ENCODE measurements at regions not wholly inside any gene's neighbourhood (a gene's known extent, or its start where the extent isn't known, plus 50 kb on each side); places are given as distances from the start of the nearest gene placed in this dataset.
A peak's percentile ranks its signal among the peaks of the same experiment; 100 is the strongest.

GRCh38 chr2:4020153-4020552, 316.8 kb downstream of the DCDC2C start:
- Histone ChIP-seq H3K4me3 (ENCODE audit: low read depth, low read length) (no peak overlapping the region), H3K4me1 (ENCODE audit: control insufficient read depth, insufficient read depth, low read length, poor library complexity, severe bottlenecking) (no peaks in the 10 kb centered on the region), H3K36me3 (ENCODE audit: control insufficient read depth, insufficient read depth, low read length) (no peaks in the 10 kb centered on the region), H3K27ac (ENCODE audit: insufficient read depth, low read length, poor library complexity, severe bottlenecking) (no peak overlapping the region), H3K9me3 (ENCODE audit: control insufficient read depth in 2 of 2, low read length in 2 of 2) (no peaks in the 10 kb centered on the region), H3K27me3 (ENCODE audit: control insufficient read depth, insufficient read depth, low read length) (no peaks in the 10 kb centered on the region)
- Mint-ChIP-seq H3K9me3 (peaks cover 0 to 14% (median 7%) of the 10 kb centered on the region in 7 donors), H3K27ac (no peak overlapping the region), H3K27me3 (no peaks in the 10 kb centered on the region), H3K4me1 (no peaks in the 10 kb centered on the region), H3K4me3 (no peak overlapping the region), H3K36me3 (no peaks in the 10 kb centered on the region)
- no peak for ATAC-seq (ENCODE audit: low read depth in 2 of 2)
- no peak for DNase-seq

GRCh38 chr2:4020649-4021048, 317.3 kb downstream of the DCDC2C start:
- no peaks in the 10 kb centered on the region for H3K36me3 ChIP-seq (ENCODE audit: control insufficient read depth, insufficient read depth, low read length)
- H3K27me3 ChIP-seq (ENCODE audit: control insufficient read depth, insufficient read depth, low read length), result no peaks in the 10 kb centered on the region
- DNase-seq, result no peak
- H3K9me3 ChIP-seq (ENCODE audit: control insufficient read depth in 2 of 2, low read length in 2 of 2), result no peaks in the 10 kb centered on the region
- Mint-ChIP-seq H3K27ac (no peak overlapping the region), H3K4me1 (no peaks in the 10 kb centered on the region), H3K9me3 (peaks cover 0 to 14% (median 7%) of the 10 kb centered on the region in 7 donors), H3K27me3 (no peaks in the 10 kb centered on the region), H3K36me3 (no peaks in the 10 kb centered on the region), H3K4me3 (no peak overlapping the region)
- no peak for ATAC-seq (ENCODE audit: low read depth in 2 of 2)
- no peak overlapping the region for H3K27ac ChIP-seq (ENCODE audit: insufficient read depth, low read length, poor library complexity, severe bottlenecking)
- no peaks in the 10 kb centered on the region for H3K4me1 ChIP-seq (ENCODE audit: control insufficient read depth, insufficient read depth, low read length, poor library complexity, severe bottlenecking)
- H3K4me3 ChIP-seq (ENCODE audit: low read depth, low read length), result no peak overlapping the region

DNA sequence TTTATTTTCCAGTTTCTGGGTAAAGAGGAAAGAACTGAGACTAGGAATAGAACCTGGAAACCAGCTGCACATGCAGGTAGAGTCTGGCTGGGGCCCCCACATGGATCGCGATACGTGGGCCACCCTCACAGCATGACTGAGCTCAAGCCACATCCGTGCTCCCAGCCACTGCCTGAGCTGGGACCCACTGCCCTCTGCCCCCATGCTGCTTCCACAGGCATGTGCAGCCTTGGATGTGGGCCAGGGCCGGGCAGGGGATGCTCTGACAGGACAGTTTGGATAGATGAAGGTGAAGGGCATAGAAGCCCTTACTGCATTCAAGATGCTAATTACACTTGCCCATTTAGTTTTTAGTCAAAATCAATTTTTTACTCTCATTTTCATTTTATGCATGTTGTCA, 321.2 kb downstream of the DCDC2C start:
- ATAC-seq (ENCODE audit: low read depth in 2 of 2) (no peak), DNase-seq (no peak)
- Mint-ChIP-seq H3K4me1 (no peaks in the 10 kb centered on the region), H3K27ac (peak overlapping the region in 1 of 3 donors; percentile 60), H3K9me3 (peaks cover 1 to 7% (median 4%) of the 10 kb centered on the region in 7 donors), H3K36me3 (no peaks in the 10 kb centered on the region), H3K27me3 (no peaks in the 10 kb centered on the region), H3K4me3 (no peak overlapping the region)
- Histone ChIP-seq H3K9me3 (ENCODE audit: control insufficient read depth in 2 of 2, low read length in 2 of 2) (no peaks in the 10 kb centered on the region), H3K4me3 (ENCODE audit: low read depth, low read length) (no peak overlapping the region), H3K27ac (ENCODE audit: insufficient read depth, low read length, poor library complexity, severe bottlenecking) (no peak overlapping the region), H3K4me1 (ENCODE audit: control insufficient read depth, insufficient read depth, low read length, poor library complexity, severe bottlenecking) (no peaks in the 10 kb centered on the region), H3K36me3 (ENCODE audit: control insufficient read depth, insufficient read depth, low read length) (no peaks in the 10 kb centered on the region), H3K27me3 (ENCODE audit: control insufficient read depth, insufficient read depth, low read length) (no peaks in the 10 kb centered on the region)

GRCh38 chr2:4029081-4029480, 325.7 kb downstream of the DCDC2C start:
- no peak overlapping the region for H3K4me3 ChIP-seq (ENCODE audit: low read depth, low read length)
- ATAC-seq (ENCODE audit: low read depth in 2 of 2) (no peak), DNase-seq (no peak)
- no peaks in the 10 kb centered on the region for H3K27me3 ChIP-seq (ENCODE audit: control insufficient read depth, insufficient read depth, low read length)
- no peak overlapping the region for H3K27ac ChIP-seq (ENCODE audit: insufficient read depth, low read length, poor library complexity, severe bottlenecking)
- no peaks in the 10 kb centered on the region for H3K9me3 ChIP-seq (ENCODE audit: control insufficient read depth in 2 of 2, low read length in 2 of 2)
- no peak overlapping the region for H3K4me3 Mint-ChIP-seq
- H3K27ac Mint-ChIP-seq, result no peak overlapping the region
- no peaks in the 10 kb centered on the region for H3K4me1 Mint-ChIP-seq
- no peaks in the 10 kb centered on the region for H3K27me3 Mint-ChIP-seq
- no peaks in the 10 kb centered on the region for H3K36me3 Mint-ChIP-seq
- no peaks in the 10 kb centered on the region for H3K36me3 ChIP-seq (ENCODE audit: control insufficient read depth, insufficient read depth, low read length)
- H3K9me3 Mint-ChIP-seq, result peaks cover 1 to 6% (median 3%) of the 10 kb centered on the region in 7 donors
- H3K4me1 ChIP-seq (ENCODE audit: control insufficient read depth, insufficient read depth, low read length, poor library complexity, severe bottlenecking), result no peaks in the 10 kb centered on the region

- H3K27me3 ChIP-seq (ENCODE audit: control insufficient read depth, insufficient read depth, low read length), result no peaks in the 10 kb centered on the region
- no peaks in the 10 kb centered on the region for H3K36me3 Mint-ChIP-seq
- H3K4me3 ChIP-seq (ENCODE audit: low read depth, low read length), result no peak overlapping the region
- H3K9me3 ChIP-seq (ENCODE audit: control insufficient read depth in 2 of 2, low read length in 2 of 2), result no peaks in the 10 kb centered on the region
- H3K27me3 Mint-ChIP-seq, result no peaks in the 10 kb centered on the region
- H3K27ac Mint-ChIP-seq, result no peak overlapping the region
- H3K4me1 Mint-ChIP-seq, result no peaks in the 10 kb centered on the region
- H3K9me3 Mint-ChIP-seq, result peaks cover 0 to 14% (median 7%) of the 10 kb centered on the region in 7 donors
- no peak overlapping the region for H3K4me3 Mint-ChIP-seq
- H3K4me1 ChIP-seq (ENCODE audit: control insufficient read depth, insufficient read depth, low read length, poor library complexity, severe bottlenecking), result no peaks in the 10 kb centered on the region
- no peak for DNase-seq
- no peak for ATAC-seq (ENCODE audit: low read depth in 2 of 2)
- H3K36me3 ChIP-seq (ENCODE audit: control insufficient read depth, insufficient read depth, low read length), result no peaks in the 10 kb centered on the region
- no peak overlapping the region for H3K27ac ChIP-seq (ENCODE audit: insufficient read depth, low read length, poor library complexity, severe bottlenecking)
Observed at GRCh38 chr2:4039896-4040295, 336.5 kb downstream of the DCDC2C start.

DNA sequence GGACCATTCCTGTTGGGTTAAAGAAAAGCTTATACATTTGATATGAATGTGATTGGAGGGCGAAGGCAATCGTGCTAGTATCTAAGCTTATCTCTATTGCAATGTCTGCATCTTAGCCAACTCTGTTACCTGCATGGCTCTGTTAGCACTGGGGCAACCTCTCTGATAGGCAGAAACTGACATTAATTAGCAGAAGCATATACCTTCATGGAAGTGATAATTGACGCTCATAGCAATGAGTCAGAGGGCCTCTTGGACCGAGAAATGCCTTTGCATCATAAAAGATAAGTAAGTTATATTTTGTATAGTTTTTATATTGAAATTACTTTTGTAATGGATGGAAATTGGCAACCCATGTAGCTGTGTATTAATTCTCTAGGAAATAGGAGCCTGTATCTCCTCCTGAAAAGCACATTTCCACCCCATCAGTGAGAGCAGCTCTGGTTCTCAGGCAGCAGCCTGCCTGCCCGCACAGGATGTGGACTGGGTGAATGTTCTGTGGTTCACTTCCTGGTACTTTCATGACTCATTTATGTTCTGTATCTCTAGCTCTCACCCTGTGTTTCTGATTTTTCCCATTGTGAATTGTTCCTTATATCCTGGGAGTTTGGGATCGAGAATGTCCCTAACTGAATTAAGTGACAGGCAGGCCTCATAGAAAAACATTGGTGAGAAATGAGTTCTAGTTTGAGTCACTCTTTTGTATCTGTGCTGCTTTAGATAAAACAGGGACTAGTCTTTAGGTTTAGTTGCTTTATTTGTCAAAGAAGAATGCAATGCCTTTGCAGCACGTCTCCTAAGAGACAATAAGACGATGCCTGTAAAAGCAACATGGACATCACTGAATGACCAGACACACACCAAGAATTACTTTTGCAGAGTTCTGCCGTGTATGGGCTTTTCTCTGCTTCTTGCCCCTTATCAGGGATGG, 344.9 kb downstream of the DCDC2C start:
- peak in 1 of 3 donors; percentile 2 for DNase-seq
- ATAC-seq (ENCODE audit: low read depth in 2 of 2), result no peak
- Mint-ChIP-seq H3K4me1 (peaks cover 0 to 4% (median 1%) of the 10 kb centered on the region in 4 donors), H3K27ac (peak overlapping the region in 1 of 3 donors; percentile 22), H3K4me3 (no peak overlapping the region), H3K9me3 (peaks cover 0 to 6% (median 3%) of the 10 kb centered on the region in 7 donors), H3K36me3 (no peaks in the 10 kb centered on the region), H3K27me3 (no peaks in the 10 kb centered on the region)
- no peaks in the 10 kb centered on the region for H3K27me3 ChIP-seq (ENCODE audit: control insufficient read depth, insufficient read depth, low read length)
- H3K9me3 ChIP-seq (ENCODE audit: control insufficient read depth in 2 of 2, low read length in 2 of 2), result no peaks in the 10 kb centered on the region
- H3K4me3 ChIP-seq (ENCODE audit: low read depth, low read length), result no peak overlapping the region
- H3K36me3 ChIP-seq (ENCODE audit: control insufficient read depth, insufficient read depth, low read length), result no peaks in the 10 kb centered on the region
- H3K27ac ChIP-seq (ENCODE audit: insufficient read depth, low read length, poor library complexity, severe bottlenecking), result no peak overlapping the region
- H3K4me1 ChIP-seq (ENCODE audit: control insufficient read depth, insufficient read depth, low read length, poor library complexity, severe bottlenecking), result no peaks in the 10 kb centered on the region

DNA sequence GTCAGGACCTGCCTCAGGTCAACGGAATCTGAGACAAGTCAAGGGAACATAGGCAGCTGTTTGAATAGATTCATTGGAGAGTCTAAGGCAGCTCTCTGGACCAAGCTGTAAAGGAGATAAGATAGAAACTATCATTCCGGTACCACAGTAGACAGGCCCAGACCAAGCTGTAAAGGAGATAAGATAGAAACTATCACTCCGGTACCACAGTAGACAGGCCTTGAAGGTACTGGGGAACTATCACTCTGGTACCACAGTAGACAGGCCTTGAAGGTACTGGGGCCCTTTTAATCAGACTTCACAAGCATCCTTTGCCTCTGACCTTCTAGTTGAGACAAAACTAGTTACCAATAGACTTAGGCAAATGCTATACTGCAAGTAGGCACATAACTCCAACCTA, 346.1 kb downstream of the DCDC2C start:
- Histone ChIP-seq H3K27ac (ENCODE audit: insufficient read depth, low read length, poor library complexity, severe bottlenecking) (no peak overlapping the region), H3K4me3 (ENCODE audit: low read depth, low read length) (no peak overlapping the region), H3K36me3 (ENCODE audit: control insufficient read depth, insufficient read depth, low read length) (no peaks in the 10 kb centered on the region), H3K27me3 (ENCODE audit: control insufficient read depth, insufficient read depth, low read length) (no peaks in the 10 kb centered on the region), H3K9me3 (ENCODE audit: control insufficient read depth in 2 of 2, low read length in 2 of 2) (no peaks in the 10 kb centered on the region), H3K4me1 (ENCODE audit: control insufficient read depth, insufficient read depth, low read length, poor library complexity, severe bottlenecking) (no peaks in the 10 kb centered on the region)
- DNase-seq (no peak), ATAC-seq (ENCODE audit: low read depth in 2 of 2) (no peak)
- Mint-ChIP-seq H3K27ac (no peak overlapping the region), H3K4me3 (no peak overlapping the region), H3K36me3 (no peaks in the 10 kb centered on the region), H3K27me3 (no peaks in the 10 kb centered on the region), H3K4me1 (peaks cover 0 to 4% (median 1%) of the 10 kb centered on the region in 4 donors), H3K9me3 (peaks cover 0 to 4% (median 1%) of the 10 kb centered on the region in 7 donors)

Data from CD4-positive, CD25-positive, alpha-beta regulatory T cell (primary cell).